Testis (tissue), 2 donors: ENCODE measurements at regions not wholly inside any gene's neighbourhood (a gene's known extent, or its start where the extent isn't known, plus 50 kb on each side); places are given as distances from the start of the nearest gene placed in this dataset.

ENCODE experiments used
- POLR2A ChIP-seq: fragments of 450-650 bp; IDR thresholded peaks from one replicate; pipeline ENCODE4 v1.6.1; 2017; ENCODE audit warnings: antibody characterized with exemption, mild to moderate bottlenecking, moderate library complexity
- TF ChIP-seq, protein P1 (sequence below), 3 experiments: fragments of 450-650 bp in 2 of 3; fragments of 200-600 bp in 1 of 3; sonication (generic) in 1 of 3; IDR thresholded peaks; one replicate each; pipeline ENCODE4 v1.5.1; 2016 to 2019; ENCODE audit warnings: antibody characterized with exemption in 3 of 3, mild to moderate bottlenecking in 2 of 3, moderate library complexity in 1 of 3

DNA sequence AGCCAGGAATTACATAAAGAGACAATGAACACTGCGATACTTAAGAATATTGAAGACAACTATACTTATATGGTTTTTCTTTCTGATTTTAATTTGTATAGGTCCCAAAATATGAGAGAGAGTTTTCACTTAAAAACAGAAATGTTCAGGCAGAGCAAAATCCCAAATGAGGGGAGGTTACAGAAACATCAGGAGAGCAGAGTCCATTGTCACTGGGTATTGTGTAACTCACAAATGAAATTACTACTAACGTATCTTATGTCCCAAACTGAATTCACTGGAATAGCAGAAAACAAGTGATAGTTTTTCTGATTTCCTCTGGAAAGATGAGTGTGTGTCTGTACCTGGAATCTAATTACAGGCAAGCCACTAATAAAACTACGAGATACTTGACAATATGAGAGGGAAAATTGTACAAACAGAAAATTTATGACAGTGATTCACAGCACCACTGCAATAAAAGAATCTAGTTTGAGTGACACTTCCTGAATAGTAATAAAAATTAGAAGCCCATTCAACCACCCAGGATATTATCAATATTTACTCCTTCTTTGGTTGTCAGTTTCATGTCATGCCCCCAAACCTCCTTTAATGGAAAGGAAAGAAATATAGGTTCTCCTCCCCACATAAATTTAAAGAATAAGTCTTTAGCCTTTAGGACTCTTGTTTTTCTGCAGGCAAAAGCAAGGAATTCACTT is 522.6 kb downstream of the ADGRL2 start:
- TF ChIP-seq, protein P1, sequence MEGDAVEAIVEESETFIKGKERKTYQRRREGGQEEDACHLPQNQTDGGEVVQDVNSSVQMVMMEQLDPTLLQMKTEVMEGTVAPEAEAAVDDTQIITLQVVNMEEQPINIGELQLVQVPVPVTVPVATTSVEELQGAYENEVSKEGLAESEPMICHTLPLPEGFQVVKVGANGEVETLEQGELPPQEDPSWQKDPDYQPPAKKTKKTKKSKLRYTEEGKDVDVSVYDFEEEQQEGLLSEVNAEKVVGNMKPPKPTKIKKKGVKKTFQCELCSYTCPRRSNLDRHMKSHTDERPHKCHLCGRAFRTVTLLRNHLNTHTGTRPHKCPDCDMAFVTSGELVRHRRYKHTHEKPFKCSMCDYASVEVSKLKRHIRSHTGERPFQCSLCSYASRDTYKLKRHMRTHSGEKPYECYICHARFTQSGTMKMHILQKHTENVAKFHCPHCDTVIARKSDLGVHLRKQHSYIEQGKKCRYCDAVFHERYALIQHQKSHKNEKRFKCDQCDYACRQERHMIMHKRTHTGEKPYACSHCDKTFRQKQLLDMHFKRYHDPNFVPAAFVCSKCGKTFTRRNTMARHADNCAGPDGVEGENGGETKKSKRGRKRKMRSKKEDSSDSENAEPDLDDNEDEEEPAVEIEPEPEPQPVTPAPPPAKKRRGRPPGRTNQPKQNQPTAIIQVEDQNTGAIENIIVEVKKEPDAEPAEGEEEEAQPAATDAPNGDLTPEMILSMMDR (IDR thresholded peaks at IDR 0.05), result no peak
- TF ChIP-seq POLR2A, result no peak
